H9 (cell line): ENCODE measurements at regions not wholly inside any gene's neighbourhood (a gene's known extent, or its start where the extent isn't known, plus 50 kb on each side); places are given as distances from the start of the nearest gene placed in this dataset.

Experiments
- DNase-seq: peaks from one replicate; pipeline ENCODE4 v3.0.0-alpha.2; 2017
- H2AFZ ChIP-seq: one replicate; pipeline ENCODE4 v1.6.1; 2013; ENCODE audit warnings: mild to moderate bottlenecking, low read length, control low read depth, moderate library complexity
- H2AK5ac ChIP-seq: 2 replicates; pipeline ENCODE4 v1.6.1; 2013; ENCODE audit warnings: low read length, control low read depth, mixed read lengths; ENCODE audit not compliant: insufficient read length
- H2BK120ac ChIP-seq: one replicate; pipeline ENCODE4 v1.6.1; 2013; ENCODE audit warnings: low read depth, mild to moderate bottlenecking, low read length, control low read depth, inconsistent platforms; ENCODE audit not compliant: poor library complexity, severe bottlenecking
- H2BK12ac ChIP-seq: 2 replicates; pipeline ENCODE4 v1.6.1; 2013; ENCODE audit warnings: low read length, control low read depth, mixed read lengths, low read depth; ENCODE audit not compliant: insufficient read length
- H2BK15ac ChIP-seq: 2 replicates; pipeline ENCODE4 v1.6.1; 2013; ENCODE audit warnings: low read depth, low read length, control low read depth
- H2BK20ac ChIP-seq: one replicate; pipeline ENCODE4 v1.6.1; 2013; ENCODE audit warnings: low read depth, mild to moderate bottlenecking, low read length, control low read depth, inconsistent platforms; ENCODE audit not compliant: poor library complexity, severe bottlenecking
- H2BK5ac ChIP-seq: 2 replicates; pipeline ENCODE4 v1.6.1; 2013; ENCODE audit warnings: low read length, control low read depth, mixed read lengths; ENCODE audit not compliant: insufficient read length
- H3K14ac ChIP-seq: 2 replicates; pipeline ENCODE4 v1.6.1; 2013; ENCODE audit warnings: low read length, control low read depth; ENCODE audit not compliant: insufficient read depth
- H3K18ac ChIP-seq: 2 replicates; pipeline ENCODE4 v1.6.1; 2013; ENCODE audit warnings: low read depth, mild to moderate bottlenecking, mixed read lengths, low read length, control low read depth; ENCODE audit not compliant: insufficient read length
- H3K23ac ChIP-seq: 2 replicates; pipeline ENCODE4 v1.6.1; 2013; ENCODE audit warnings: low read length, control low read depth, mixed read lengths, low read depth; ENCODE audit not compliant: insufficient read length
- H3K23me2 ChIP-seq: 2 replicates; pipeline ENCODE4 v1.6.1; 2013; ENCODE audit warnings: low read depth, mild to moderate bottlenecking, mixed read lengths, low read length, control low read depth; ENCODE audit not compliant: insufficient read length, poor library complexity, severe bottlenecking
- H3K27ac ChIP-seq: 2 replicates; pipeline ENCODE4 v1.5.1; 2013; ENCODE audit warnings: low read length, control low read depth, mixed read lengths, low read depth; ENCODE audit not compliant: insufficient read length
- H3K27me3 ChIP-seq: 2 replicates; pipeline ENCODE4 v1.6.1; 2013; ENCODE audit warnings: low read length, control low read depth, inconsistent platforms; ENCODE audit not compliant: insufficient read depth
- H3K4ac ChIP-seq: 2 replicates; pipeline ENCODE4 v1.6.1; 2013; ENCODE audit warnings: low read depth, mild to moderate bottlenecking, control low read depth, inconsistent platforms, low read length, moderate library complexity
- H3K4me1 ChIP-seq: 2 replicates; pipeline ENCODE4 v1.6.1; 2013; ENCODE audit warnings: low read length, control low read depth, inconsistent platforms; ENCODE audit not compliant: insufficient read depth
- H3K4me2 ChIP-seq: 2 replicates; pipeline ENCODE4 v1.6.1; 2013; ENCODE audit warnings: low read length, control low read depth, mixed read lengths; ENCODE audit not compliant: insufficient read length, insufficient read depth
- H3K56ac ChIP-seq: 2 replicates; pipeline ENCODE4 v1.6.1; 2013; ENCODE audit warnings: low read depth, mild to moderate bottlenecking, mixed read lengths, low read length, control low read depth; ENCODE audit not compliant: insufficient read length
- H3K79me1 ChIP-seq: 2 replicates; pipeline ENCODE4 v1.6.1; 2013; ENCODE audit warnings: low read depth, mild to moderate bottlenecking, moderate library complexity, low read length, control low read depth, inconsistent platforms; ENCODE audit not compliant: insufficient read depth, poor library complexity, severe bottlenecking
- H3K79me2 ChIP-seq: 2 replicates; pipeline ENCODE4 v1.6.1; 2013; ENCODE audit warnings: low read length, control low read depth, inconsistent platforms; ENCODE audit not compliant: insufficient read depth
- H3K9ac ChIP-seq: 2 replicates; pipeline ENCODE4 v1.6.1; 2013; ENCODE audit warnings: low read length, control low read depth, mixed read lengths; ENCODE audit not compliant: insufficient read length; ENCODE audit errors: extremely low read depth
- H3K9me3 ChIP-seq: one replicate; pipeline ENCODE4 v1.6.1; 2013; ENCODE audit warnings: low read depth, low read length, inconsistent platforms; ENCODE audit not compliant: control insufficient read depth
- H3T11ph ChIP-seq: one replicate; pipeline ENCODE4 v1.6.1; 2013; ENCODE audit warnings: mild to moderate bottlenecking, low read length, control low read depth, inconsistent platforms
- H4K20me1 ChIP-seq: one replicate; pipeline ENCODE4 v1.6.1; 2013; ENCODE audit not compliant: control insufficient read depth, insufficient read length, insufficient read depth
- H4K5ac ChIP-seq: 2 replicates; pipeline ENCODE4 v1.6.1; 2013; ENCODE audit warnings: low read depth, mild to moderate bottlenecking, mixed read lengths, low read length, control low read depth; ENCODE audit not compliant: insufficient read length
- H4K8ac ChIP-seq: replicated peaks from 2 replicates; pipeline ENCODE4 v1.6.1; 2013; ENCODE audit warnings: low read length, control low read depth, mixed read lengths, low read depth; ENCODE audit not compliant: insufficient read length
- H4K91ac ChIP-seq: 2 replicates; pipeline ENCODE4 v1.6.1; 2013; ENCODE audit warnings: low read depth, mild to moderate bottlenecking, moderate library complexity, mixed read lengths, low read length, control low read depth; ENCODE audit not compliant: insufficient read length
- H3K27ac Mint-ChIP-seq, 3 experiments: 2 replicates in 2 of 3; 3 replicates in 1 of 3; pipeline ENCODE4 v1.8.0; 2020 to 2021; ENCODE audit warnings: mixed read lengths in 3 of 3, mild to moderate bottlenecking in 1 of 3, moderate library complexity in 1 of 3
- H3K27me3 Mint-ChIP-seq: 2 replicates; pipeline ENCODE4 v1.8.0; 2021; ENCODE audit warnings: low read depth, mild to moderate bottlenecking, moderate library complexity, mixed read lengths
- H3K36me3 Mint-ChIP-seq, 3 experiments: 2 replicates in 2 of 3; 3 replicates in 1 of 3; pipeline ENCODE4 v1.8.0; 2020 to 2021; ENCODE audit warnings: low read depth in 3 of 3, mixed read lengths in 3 of 3; ENCODE audit not compliant: insufficient read depth in 1 of 3
- H3K4me1 Mint-ChIP-seq, 2 experiments: 2 replicates each; pipeline ENCODE4 v1.8.0; 2020; ENCODE audit warnings: mixed read lengths in 2 of 2
- H3K4me3 Mint-ChIP-seq, 2 experiments: 2 replicates in 1 of 2; 3 replicates in 1 of 2; pipeline ENCODE4 v1.8.0; 2020 to 2021; ENCODE audit warnings: mild to moderate bottlenecking in 2 of 2, mixed read lengths in 2 of 2, moderate library complexity in 1 of 2
- H3K9me3 Mint-ChIP-seq, 2 experiments: 2 replicates in 1 of 2; 3 replicates in 1 of 2; pipeline ENCODE4 v1.8.0; 2020; ENCODE audit warnings: mild to moderate bottlenecking in 2 of 2, mixed read lengths in 2 of 2, moderate library complexity in 1 of 2
- CTCF ChIP-seq: fragments of 200-600 bp; sonication (generic); conservative IDR thresholded peaks from 3 replicates; pipeline ENCODE4 v1.8.0; 2021; ENCODE audit warnings: antibody characterized with exemption, mild to moderate bottlenecking
- WGBS: extraction: QIAGEN DNeasy Blood & Tissue Kit; methylation state at CpG from one replicate; pipeline ENCODE4 v1.1.7; 2013; ENCODE audit warnings: missing lambda C conversion rate, low lambda C conversion rate, mixed read lengths; ENCODE audit not compliant: insufficient read length; ENCODE audit errors: extremely low coverage; 5-methylcytosine and 5-hydroxymethylcytosine counted together

GRCh38 chr10:71082960-71083715, 129.2 kb upstream of the UNC5B start:
- WGBS, result no CpG with 5 or more reads among the region's 10 CpGs
- Histone ChIP-seq H4K5ac (no peak overlapping the region), H2BK5ac (no peak overlapping the region), H3K27ac (no peak overlapping the region), H3K23me2 (no peaks in the 10 kb centered on the region), H3K23ac (no peak overlapping the region), H3K4ac (no peak overlapping the region), H4K8ac (no peak overlapping the region), H3K27me3 (no peaks in the 10 kb centered on the region), H2AFZ (no peak overlapping the region), H2BK12ac (no peak overlapping the region), H2BK120ac (no peak overlapping the region), H2AK5ac (no peak overlapping the region), H2BK20ac (no peak overlapping the region), H4K91ac (no peak overlapping the region), H3K56ac (no peak overlapping the region), H3K9me3 (no peaks in the 10 kb centered on the region), H3K79me2 (no peaks in the 10 kb centered on the region), H3K14ac (no peak overlapping the region), H3K18ac (no peak overlapping the region), H3K79me1 (no peaks in the 10 kb centered on the region), H3K4me2 (no peak overlapping the region), H3K4me1 (no peaks in the 10 kb centered on the region), H2BK15ac (no peak overlapping the region), H3T11ph (no peak overlapping the region), H3K9ac (no peak overlapping the region), H4K20me1 (no peaks in the 10 kb centered on the region)
- Mint-ChIP-seq H3K4me1 (no peaks in the 10 kb centered on the region; a peak in 1 of 4 replicates), H3K27me3 (peaks cover 26% of the 10 kb centered on the region), H3K9me3 (no peaks in the 10 kb centered on the region; a peak in 1 of 5 replicates), H3K4me3 (no peak overlapping the region), H3K27ac (no peak overlapping the region), H3K36me3 (no peaks in the 10 kb centered on the region)
- peak; percentile 15 for DNase-seq
- no peak for TF ChIP-seq CTCF
